ENCODE measurements at regions not wholly inside any gene's neighbourhood (a gene's known extent, or its start where the extent isn't known, plus 50 kb on each side); places are given as distances from the start of the nearest gene placed in this dataset.
"Not testable (repeated sequence)": the region's sequence is repeated elsewhere in the genome, so short reads cannot be mapped to it uniquely, and the experiment has no call there.

- not testable (repeated sequence) for DNase-seq
Measured at GRCh38 chr9:2279138-2279537, 264.0 kb downstream of the SMARCA2 start.

- no peak for DNase-seq
Measured at GRCh38 chr9:2281031-2281802, 266.1 kb downstream of the SMARCA2 start.

- DNase-seq: no peak
Measured at GRCh38 chr9:2281803-2282185, 266.6 kb downstream of the SMARCA2 start.

GRCh38 chr9:2284770-2285169 lies 269.6 kb downstream of the SMARCA2 start:
- DNase-seq: no peak

DNA sequence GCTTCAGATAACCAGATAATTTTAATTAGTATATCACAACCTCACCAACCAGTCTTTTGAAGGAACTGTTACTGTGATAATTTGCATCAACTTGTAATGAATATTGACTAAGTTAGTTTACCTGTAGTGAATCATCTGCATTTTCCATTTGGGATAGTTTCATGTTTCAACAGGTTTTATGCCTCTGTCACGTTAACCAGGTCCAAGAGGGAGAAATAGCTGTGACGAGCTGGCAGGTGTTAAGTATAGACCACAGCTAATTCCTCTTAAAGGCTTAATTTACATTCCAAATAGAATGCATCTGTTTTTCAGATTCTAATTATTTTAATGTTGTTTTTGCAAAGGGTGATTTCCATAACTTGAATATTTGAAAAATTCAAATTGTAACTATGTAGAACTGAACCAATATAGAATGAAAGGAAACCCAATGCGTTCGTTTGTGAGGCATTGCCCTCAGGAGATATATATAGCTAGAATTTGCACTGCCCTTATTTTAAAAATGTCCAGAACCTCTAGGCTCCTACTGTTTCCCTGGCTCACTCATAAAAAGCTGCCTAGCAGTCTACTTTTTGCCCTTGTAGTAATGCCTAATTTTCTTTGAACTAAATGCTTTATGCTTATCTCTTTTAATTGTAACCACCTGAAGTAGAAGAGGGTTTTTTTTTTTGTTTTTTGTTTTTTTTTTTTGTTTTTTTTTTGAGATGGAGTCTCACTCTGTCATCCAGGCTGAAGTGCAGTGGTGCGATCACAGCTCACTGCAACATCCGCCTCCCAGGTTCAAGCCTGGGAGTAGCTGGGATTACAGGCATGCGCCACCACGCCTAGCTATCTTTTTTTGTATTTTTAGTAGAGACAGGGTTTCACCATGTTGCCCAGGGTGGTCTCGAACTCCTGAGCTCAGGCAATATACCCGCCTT lies 270.5 kb downstream of the SMARCA2 start:
- no peak for DNase-seq

DNA sequence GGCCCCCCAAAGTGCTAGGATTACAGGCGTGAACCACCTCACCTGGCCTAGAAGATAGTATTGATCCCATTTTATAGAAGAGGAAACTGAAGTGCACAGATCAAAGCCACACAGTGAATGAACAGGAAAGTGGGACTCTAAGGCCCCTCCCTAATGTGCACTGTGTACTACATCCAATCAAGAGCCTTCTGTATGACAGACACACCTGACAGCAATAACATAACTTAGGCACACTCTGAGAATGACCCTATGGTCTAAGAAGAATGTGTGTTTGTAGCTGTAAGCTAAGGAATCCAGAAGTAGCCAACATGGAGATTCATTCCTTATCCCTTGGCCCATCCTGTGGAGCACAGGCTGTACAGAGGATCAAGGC lies 271.2 kb downstream of the SMARCA2 start:
- DNase-seq: no peak

GRCh38 chr9:2286825-2287455 lies 271.8 kb downstream of the SMARCA2 start:
- DNase-seq: no peak

DNA sequence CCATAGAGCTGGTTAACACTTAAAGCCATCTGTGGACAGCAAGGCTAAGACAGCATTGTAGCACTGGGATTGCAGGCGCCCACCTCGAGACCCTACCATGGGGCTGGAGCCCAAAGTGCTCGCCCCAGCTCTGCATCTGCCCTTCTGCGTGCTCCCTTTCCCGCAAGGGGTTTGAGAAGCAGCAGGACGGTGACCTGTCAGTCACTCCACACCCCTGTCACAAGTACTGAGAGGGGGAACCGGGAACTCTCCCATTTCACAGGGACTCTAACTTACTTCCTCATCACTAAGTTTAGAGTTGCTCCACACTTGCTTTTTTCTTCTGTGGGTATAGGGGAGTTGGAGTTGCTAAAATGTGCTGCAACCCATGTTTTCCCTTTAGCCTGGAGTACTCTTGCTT lies 273.2 kb downstream of the SMARCA2 start:
- no peak for DNase-seq

DNA sequence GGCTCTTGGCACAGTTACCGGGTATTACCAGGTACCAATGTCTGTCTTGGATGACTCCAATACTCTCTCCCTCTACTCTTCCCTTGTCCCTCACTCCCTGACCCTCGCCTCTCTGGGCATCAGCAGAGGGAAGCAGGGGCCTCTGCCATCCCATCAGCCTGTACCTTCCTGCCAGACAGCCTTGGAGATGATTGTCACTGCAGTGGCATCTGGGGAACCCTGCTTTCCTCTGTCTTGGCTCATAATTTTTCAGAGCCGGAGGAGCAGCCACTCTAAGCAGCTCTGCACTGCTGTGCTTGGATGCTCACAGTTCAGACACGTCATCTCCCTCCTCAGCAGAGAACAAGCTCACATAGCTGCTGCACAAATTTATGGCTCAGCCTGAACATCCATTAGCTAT lies 274.1 kb downstream of the SMARCA2 start:
- no peak for DNase-seq

DNA sequence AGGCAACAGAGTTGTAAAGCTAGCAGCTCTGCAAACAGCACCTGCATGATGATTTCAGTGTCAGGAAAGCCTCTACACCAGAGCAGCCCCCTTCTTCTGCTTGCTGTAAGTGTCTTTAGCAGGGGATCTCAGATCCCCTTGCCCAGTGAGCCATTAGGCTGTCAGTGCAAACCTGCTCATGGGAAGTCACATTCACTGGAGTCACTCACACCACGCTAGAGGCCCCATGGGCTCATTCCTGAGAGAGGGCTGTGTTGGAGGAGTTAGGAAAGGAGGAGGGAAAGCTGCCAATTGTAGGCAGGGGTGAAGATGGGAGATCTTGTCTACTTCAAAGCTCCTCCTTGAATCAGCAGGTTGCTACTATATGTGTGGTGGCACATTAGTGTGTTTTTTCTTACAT lies 275.2 kb downstream of the SMARCA2 start:
- DNase-seq: no peak

DNA sequence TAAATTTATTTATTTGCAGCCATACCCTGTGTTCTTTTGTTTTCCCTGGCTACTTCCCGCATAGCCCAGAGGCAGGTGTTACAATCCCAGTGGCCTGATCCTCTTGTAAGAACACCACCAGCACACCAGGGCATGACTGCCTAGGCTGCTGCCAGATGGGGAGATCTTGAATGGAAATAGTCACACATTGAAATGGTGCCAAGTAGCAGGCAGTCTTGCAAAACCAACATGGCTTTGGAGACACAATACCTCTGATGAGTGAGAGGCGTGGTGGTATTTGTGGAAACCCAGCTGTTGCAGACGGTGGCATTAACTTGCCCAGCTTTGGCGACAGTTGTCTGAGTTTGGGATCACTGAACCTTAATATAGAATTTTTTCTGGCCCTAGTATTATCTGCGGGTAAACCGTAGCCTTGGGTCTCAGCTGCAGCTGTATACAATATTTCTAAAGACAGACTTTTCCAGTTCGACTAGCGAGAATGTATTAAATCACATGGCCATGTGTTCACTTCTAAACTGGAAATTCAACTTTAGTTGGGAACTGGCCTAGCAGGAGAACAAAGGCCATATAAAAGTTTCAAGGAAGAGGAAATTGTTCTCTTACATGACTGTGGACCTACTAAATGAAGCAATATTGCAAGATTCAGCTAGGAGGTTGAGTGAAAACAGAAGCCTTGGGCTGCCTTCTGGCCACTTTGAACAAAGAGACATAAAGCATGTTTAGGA lies 277.0 kb downstream of the SMARCA2 start:
- no peak for DNase-seq

- DNase-seq: no peak
Measured at GRCh38 chr9:2292733-2293132, 277.6 kb downstream of the SMARCA2 start.

- no peak for DNase-seq
Measured at GRCh38 chr9:2297771-2298170, 282.6 kb downstream of the SMARCA2 start.

GRCh38 chr9:2298217-2298616 lies 283.1 kb downstream of the SMARCA2 start:
- DNase-seq: no peak

- no peak for DNase-seq
Measured at GRCh38 chr9:2299156-2299842, 284.2 kb downstream of the SMARCA2 start.

GRCh38 chr9:2299843-2300205 lies 284.7 kb downstream of the SMARCA2 start:
- DNase-seq: no peak

DNA sequence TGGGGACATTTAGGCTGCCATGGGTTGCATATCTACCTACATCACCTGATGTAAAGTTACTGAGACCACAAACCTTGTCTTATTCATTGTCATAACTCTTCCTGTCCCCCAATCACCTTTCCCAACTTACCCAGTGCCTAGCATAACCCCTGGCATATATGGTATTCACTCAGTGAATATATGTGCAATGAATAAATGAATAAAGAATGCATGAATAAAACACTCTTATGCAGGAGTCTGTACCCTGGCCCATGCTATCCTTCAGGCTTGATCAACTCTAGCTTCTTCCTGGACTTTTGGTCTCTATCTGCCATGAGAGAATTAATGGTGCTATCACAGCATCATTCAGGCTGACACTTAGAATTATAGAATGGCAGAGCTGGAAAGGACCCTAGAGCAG lies 285.2 kb downstream of the SMARCA2 start:
- no peak for DNase-seq

DNA sequence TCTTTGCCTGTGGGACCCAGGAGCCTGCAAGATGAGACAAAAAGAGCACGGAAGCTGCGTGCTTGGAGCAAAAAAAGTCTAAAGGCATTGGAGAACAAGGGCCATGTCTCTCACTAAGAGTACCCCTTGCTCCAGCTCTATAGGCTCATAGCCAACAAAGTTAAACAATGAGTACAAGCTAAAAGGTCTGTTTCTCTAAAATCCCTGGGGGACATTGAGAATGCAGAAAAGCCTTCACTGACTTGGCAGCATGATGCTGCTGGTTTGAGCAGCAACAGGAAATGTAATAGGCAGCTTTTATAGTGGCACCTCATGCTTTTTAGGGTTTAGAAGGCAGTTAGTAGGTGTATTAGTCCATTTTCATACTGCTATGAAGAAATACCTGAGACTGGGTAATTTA lies 287.5 kb downstream of the SMARCA2 start:
- no peak for DNase-seq

DNA sequence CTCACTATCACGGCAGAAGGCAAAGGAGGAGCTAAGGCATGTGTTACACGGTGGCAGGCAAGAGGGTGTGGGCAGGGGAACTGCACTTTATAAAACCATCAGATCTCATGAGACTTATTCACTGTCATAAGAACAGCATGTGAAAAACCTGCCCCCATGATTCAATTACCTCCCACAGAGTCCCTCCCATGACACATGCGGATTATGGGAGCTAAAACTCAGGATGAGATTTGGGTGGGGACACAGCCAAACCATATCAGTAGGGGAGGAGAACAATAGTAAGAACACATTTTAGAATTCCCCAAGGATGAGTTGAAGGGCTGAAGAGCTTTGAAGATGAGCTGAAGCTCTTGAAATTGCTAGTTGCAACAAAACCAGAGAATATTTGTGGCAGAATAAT lies 287.9 kb downstream of the SMARCA2 start:
- DNase-seq: no peak

GRCh38 chr9:2307480-2307879 lies 292.3 kb downstream of the SMARCA2 start:
- DNase-seq: no peak

DNA sequence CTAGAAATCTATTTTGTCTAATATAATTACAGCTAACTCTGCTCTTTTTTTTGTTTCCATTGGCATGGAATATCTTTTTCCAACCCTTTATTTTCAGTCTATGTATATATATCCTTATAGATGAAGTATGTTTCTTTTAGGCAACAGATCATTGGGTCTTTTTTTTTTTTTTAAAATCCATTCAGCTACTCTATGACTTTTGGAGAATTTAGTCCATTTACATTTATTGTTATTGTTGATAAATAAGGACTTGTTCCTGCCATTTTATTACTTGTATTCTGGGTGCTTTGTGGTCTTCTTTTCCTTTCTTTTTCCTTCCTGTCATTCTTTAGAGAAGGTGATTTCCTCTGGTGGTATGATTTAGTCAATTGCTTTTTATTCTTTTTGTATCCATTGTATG lies 296.8 kb downstream of the SMARCA2 start:
- DNase-seq: no peak

DNA sequence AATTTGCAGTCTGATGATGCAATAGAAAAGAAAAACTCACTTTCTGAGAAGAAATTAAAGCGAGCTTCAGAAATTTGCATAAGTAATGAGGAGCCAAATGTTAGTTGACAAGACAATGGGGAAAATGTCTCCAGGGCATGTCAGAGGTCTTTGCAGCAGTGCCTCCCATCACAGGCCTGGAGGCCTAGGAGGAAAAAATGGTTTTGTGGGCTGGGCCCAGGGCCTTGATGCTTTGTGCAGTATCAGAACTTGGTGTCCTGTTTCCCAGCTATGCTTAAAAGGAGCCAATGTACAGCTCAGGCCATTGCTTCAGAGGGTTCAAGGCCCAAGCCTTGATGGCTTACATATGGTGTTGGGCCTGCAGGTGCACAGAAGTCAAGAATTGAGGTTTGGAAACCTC lies 298.4 kb downstream of the SMARCA2 start:
- DNase-seq: no peak

DNA sequence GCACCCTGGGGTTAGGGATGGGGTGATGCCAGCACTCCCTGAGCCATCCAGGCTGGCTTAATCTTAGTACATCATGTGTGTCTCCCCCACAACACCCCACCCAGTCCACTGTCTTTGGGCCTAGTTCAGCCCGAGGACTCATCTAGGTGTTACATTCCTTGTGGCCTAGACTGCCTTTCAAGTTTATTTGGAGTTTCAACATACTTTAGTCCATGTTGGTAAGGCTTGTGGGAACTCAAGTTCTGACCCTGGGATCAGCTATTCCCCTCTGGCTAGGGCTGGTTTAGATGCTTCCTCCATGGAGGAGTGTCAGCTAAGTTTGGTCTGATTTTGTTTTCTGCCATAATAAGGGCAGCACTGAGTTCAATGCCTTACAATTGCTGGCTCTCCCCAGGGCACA lies 302.4 kb downstream of the SMARCA2 start:
- no peak for DNase-seq

Data from CD4-positive, alpha-beta T cell treated with Interleukin-17A for 1 hour (primary cell).